ENCODE measurements at regions not wholly inside any gene's neighbourhood (a gene's known extent, or its start where the extent isn't known, plus 50 kb on each side); places are given as distances from the start of the nearest gene placed in this dataset.

GRCh38 chr14:44070046-44070445 lies 437.0 kb downstream of the FSCB start:
- H3F3A ChIP-seq (ENCODE audit: control insufficient read depth, insufficient read depth), result no peaks in the 10 kb centered on the region
- no peaks in the 10 kb centered on the region for H3K36me3 ChIP-seq (ENCODE audit: control insufficient read depth, low read length)
- no peaks in the 10 kb centered on the region for H4K20me1 ChIP-seq (ENCODE audit: control insufficient read depth, insufficient read depth, low read depth, low read length)
- no peak overlapping the region for H3K27ac ChIP-seq (ENCODE audit: low read depth, low read length)
- H3K27me3 ChIP-seq (ENCODE audit: control insufficient read depth, low read length), result no peaks in the 10 kb centered on the region
- H3K9me2 ChIP-seq (replicated peaks; ENCODE audit: control insufficient read depth, low read length), result no peaks in the 10 kb centered on the region
- H3K4me3 ChIP-seq (ENCODE audit: low read length), result no peak overlapping the region
- H3K4me2 ChIP-seq (ENCODE audit: low read length), result no peak overlapping the region
- no peaks in the 10 kb centered on the region for H3K9me3 ChIP-seq (ENCODE audit: control insufficient read depth, insufficient read depth, low read length)
- no peaks in the 10 kb centered on the region for H3K79me2 ChIP-seq (ENCODE audit: control insufficient read depth, low read length)
- no peak for TF ChIP-seq CTCF (IDR thresholded peaks at IDR 0.05; ENCODE audit: low read depth, low read length, poor library complexity, severe bottlenecking)
- TF ChIP-seq EZH2phosphoT487 (IDR thresholded peaks at IDR 0.05; ENCODE audit: borderline replicate concordance, low read length), result no peak
- H3K4me1 ChIP-seq (ENCODE audit: control insufficient read depth, low read length), result no peaks in the 10 kb centered on the region

GRCh38 chr14:44053422-44053821 lies 453.7 kb downstream of the FSCB start:
- no peak overlapping the region for H3K4me2 ChIP-seq (ENCODE audit: low read length)
- H3K9me3 ChIP-seq (ENCODE audit: control insufficient read depth, insufficient read depth, low read length), result no peaks in the 10 kb centered on the region
- no peaks in the 10 kb centered on the region for H3K9me2 ChIP-seq (replicated peaks; ENCODE audit: control insufficient read depth, low read length)
- no peaks in the 10 kb centered on the region for H3K36me3 ChIP-seq (ENCODE audit: control insufficient read depth, low read length)
- no peaks in the 10 kb centered on the region for H4K20me1 ChIP-seq (ENCODE audit: control insufficient read depth, insufficient read depth, low read depth, low read length)
- no peaks in the 10 kb centered on the region for H3K79me2 ChIP-seq (ENCODE audit: control insufficient read depth, low read length)
- H3K4me1 ChIP-seq (ENCODE audit: control insufficient read depth, low read length), result no peaks in the 10 kb centered on the region
- H3F3A ChIP-seq (ENCODE audit: control insufficient read depth, insufficient read depth), result no peaks in the 10 kb centered on the region
- no peak overlapping the region for H3K27ac ChIP-seq (ENCODE audit: low read depth, low read length)
- no peaks in the 10 kb centered on the region for H3K27me3 ChIP-seq (ENCODE audit: control insufficient read depth, low read length)
- no peak overlapping the region for H3K4me3 ChIP-seq (ENCODE audit: low read length)
- no peak for TF ChIP-seq EZH2phosphoT487 (IDR thresholded peaks at IDR 0.05; ENCODE audit: borderline replicate concordance, low read length)
- no peak for TF ChIP-seq CTCF (IDR thresholded peaks at IDR 0.05; ENCODE audit: low read depth, low read length, poor library complexity, severe bottlenecking)

GRCh38 chr14:44041700-44042099 lies 465.4 kb downstream of the FSCB start:
- Histone ChIP-seq H3K9me2 (replicated peaks; ENCODE audit: control insufficient read depth, low read length) (no peaks in the 10 kb centered on the region), H3F3A (ENCODE audit: control insufficient read depth, insufficient read depth) (no peaks in the 10 kb centered on the region), H3K4me3 (ENCODE audit: low read length) (no peak overlapping the region), H3K9me3 (ENCODE audit: control insufficient read depth, insufficient read depth, low read length) (peaks cover 15% of the 10 kb centered on the region; the same call in 1 of the 2 replicates), H3K27me3 (ENCODE audit: control insufficient read depth, low read length) (no peaks in the 10 kb centered on the region), H3K4me1 (ENCODE audit: control insufficient read depth, low read length) (no peaks in the 10 kb centered on the region), H3K36me3 (ENCODE audit: control insufficient read depth, low read length) (no peaks in the 10 kb centered on the region), H3K79me2 (ENCODE audit: control insufficient read depth, low read length) (no peaks in the 10 kb centered on the region), H3K27ac (ENCODE audit: low read depth, low read length) (no peak overlapping the region), H3K4me2 (ENCODE audit: low read length) (no peak overlapping the region), H4K20me1 (ENCODE audit: control insufficient read depth, insufficient read depth, low read depth, low read length) (no peaks in the 10 kb centered on the region)
- TF ChIP-seq CTCF (IDR thresholded peaks at IDR 0.05; ENCODE audit: low read depth, low read length, poor library complexity, severe bottlenecking) (no peak), EZH2phosphoT487 (IDR thresholded peaks at IDR 0.05; ENCODE audit: borderline replicate concordance, low read length) (no peak)

- Histone ChIP-seq H3K9me3 (ENCODE audit: control insufficient read depth, insufficient read depth, low read length) (peaks cover 15% of the 10 kb centered on the region; the same call in 1 of the 2 replicates), H3K79me2 (ENCODE audit: control insufficient read depth, low read length) (no peaks in the 10 kb centered on the region), H3K9me2 (replicated peaks; ENCODE audit: control insufficient read depth, low read length) (no peaks in the 10 kb centered on the region), H3K4me3 (ENCODE audit: low read length) (no peak overlapping the region), H3K27ac (ENCODE audit: low read depth, low read length) (no peak overlapping the region), H3K4me2 (ENCODE audit: low read length) (no peak overlapping the region), H3K27me3 (ENCODE audit: control insufficient read depth, low read length) (no peaks in the 10 kb centered on the region), H4K20me1 (ENCODE audit: control insufficient read depth, insufficient read depth, low read depth, low read length) (no peaks in the 10 kb centered on the region), H3K4me1 (ENCODE audit: control insufficient read depth, low read length) (no peaks in the 10 kb centered on the region), H3F3A (ENCODE audit: control insufficient read depth, insufficient read depth) (no peaks in the 10 kb centered on the region), H3K36me3 (ENCODE audit: control insufficient read depth, low read length) (no peaks in the 10 kb centered on the region)
- no peak for TF ChIP-seq EZH2phosphoT487 (IDR thresholded peaks at IDR 0.05; ENCODE audit: borderline replicate concordance, low read length)
- no peak for TF ChIP-seq CTCF (IDR thresholded peaks at IDR 0.05; ENCODE audit: low read depth, low read length, poor library complexity, severe bottlenecking)
Observed at GRCh38 chr14:44040561-44040960, 466.5 kb downstream of the FSCB start.
